ENCODE measurements at regions not wholly inside any gene's neighbourhood (a gene's known extent, or its start where the extent isn't known, plus 50 kb on each side); places are given as distances from the start of the nearest gene placed in this dataset.

DNA sequence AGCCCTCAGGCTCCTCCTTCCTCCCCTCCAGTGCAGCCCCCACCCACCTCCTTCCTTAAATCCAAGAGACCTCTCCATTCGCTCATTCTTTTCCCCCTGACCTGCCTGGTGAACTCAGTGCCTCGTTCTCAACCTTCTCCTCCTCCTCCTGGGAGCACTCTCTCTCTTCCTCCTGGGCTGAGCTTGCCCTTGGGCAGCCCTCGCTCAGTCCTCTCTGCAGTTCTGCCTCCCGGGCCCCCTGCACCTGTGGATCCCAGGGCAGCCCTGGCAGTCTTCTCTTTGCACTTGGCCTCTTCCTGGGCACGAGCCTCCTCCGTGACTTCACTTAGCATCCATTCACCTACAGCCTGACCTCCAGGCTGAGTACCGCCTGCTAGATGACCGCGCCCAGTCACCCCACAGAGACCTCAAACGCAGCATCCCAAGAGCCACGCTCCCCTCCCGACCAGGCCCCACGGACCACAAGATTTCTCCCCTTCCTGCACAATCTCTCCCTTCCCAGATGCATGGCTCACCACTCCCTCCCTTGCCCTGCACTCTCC lies 58.9 kb upstream of the ID2 start:
- Mint-ChIP-seq H3K36me3 (ENCODE audit: low read depth) (no peaks in the 10 kb centered on the region), H3K9me3 (no peaks in the 10 kb centered on the region), H3K27ac (no peak overlapping the region), H3K4me1 (ENCODE audit: low read depth) (no peaks in the 10 kb centered on the region), H3K27me3 (peaks cover 11% of the 10 kb centered on the region), H3K4me3 (no peak overlapping the region)

DNA sequence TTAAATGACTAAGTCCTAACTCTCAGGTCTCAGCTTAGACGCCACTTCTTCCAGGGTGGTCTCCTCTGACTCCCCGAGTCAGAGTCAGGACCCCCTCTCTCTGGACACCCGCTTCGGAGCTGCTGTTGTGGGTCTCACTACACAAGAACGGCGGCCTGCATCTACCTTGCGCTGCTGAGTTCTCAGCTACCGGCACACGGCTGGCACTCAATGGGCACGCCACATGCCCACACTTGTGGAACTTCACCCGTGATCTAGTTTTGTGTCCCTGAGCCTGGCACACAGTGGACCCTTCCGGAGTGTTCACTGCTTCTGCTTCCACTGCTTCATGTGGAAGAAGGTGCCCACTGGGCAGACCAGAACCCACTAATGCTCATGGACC lies 58.3 kb upstream of the ID2 start:
- Mint-ChIP-seq H3K4me1 (ENCODE audit: low read depth) (peaks cover 3% of the 10 kb centered on the region), H3K9me3 (no peaks in the 10 kb centered on the region)

DNA sequence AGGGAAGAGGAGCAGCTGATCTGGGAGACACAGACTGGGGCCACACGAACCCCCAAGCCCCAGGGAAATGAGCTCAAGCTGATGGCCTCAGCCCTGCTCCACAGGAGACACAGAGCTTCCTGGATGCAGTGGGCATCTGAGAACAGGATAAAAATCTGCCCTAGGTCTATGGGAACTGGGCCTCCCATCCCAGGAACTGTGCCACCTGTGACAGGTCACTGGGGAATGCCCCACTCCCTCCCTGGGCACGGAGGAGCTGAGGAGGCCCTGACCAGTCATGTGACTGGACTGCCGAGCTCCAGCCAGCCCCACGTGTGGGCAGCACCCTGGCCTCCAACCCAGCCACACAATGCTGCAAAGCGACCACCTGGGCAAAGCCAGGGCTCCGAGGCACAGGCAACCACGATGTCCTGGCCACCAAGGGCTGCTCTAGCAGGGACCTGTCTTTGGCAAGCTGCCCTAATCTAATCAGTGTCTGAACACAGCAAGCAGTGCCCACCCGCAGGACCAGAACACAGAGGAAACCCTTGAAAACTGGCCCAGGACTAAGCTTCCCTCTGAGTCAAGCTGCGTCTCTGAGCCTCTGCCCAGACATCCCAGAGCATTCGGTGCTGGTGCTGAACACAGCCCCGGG lies 57.8 kb upstream of the ID2 start:
- Mint-ChIP-seq H3K4me3 (no peak overlapping the region), H3K36me3 (ENCODE audit: low read depth) (no peaks in the 10 kb centered on the region)

More for the DNA sequence above, 58.3 kb upstream of the ID2 start:
- peak overlapping the region; percentile 18 for H3K27ac Mint-ChIP-seq
- no peak overlapping the region for H3K4me3 Mint-ChIP-seq
- H3K36me3 Mint-ChIP-seq (ENCODE audit: low read depth) = no peaks in the 10 kb centered on the region
- peaks cover 11% of the 10 kb centered on the region for H3K27me3 Mint-ChIP-seq

DNA sequence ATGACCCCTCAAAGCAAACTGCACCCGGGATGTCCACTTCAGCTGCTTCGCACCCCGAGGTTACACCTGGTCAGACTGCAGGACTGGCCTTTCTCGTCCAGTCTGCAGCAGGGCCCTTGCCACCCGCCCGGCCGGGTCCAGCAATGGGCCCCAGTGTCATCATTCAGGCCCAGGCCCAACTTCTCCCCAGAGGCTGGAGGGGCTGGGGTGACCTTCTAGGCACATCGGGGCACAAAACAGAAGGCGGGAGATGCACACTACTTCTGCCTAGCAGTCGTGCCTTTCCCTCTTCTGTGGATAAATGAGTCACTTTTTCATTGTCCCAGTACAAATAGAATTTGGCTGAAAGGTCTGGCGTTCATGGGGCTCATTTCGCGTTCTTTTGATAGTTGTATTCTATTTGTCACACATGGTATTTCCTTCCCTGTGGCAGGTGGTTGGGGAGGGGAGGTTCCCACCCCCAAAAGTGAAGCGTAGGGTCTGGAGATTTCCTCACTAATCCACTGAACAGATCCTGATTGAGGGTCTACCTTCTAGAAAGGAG lies 56.9 kb upstream of the ID2 start:
- peaks cover 11% of the 10 kb centered on the region for H3K4me1 Mint-ChIP-seq (ENCODE audit: low read depth)
- H3K4me3 Mint-ChIP-seq = no peak overlapping the region
- H3K27ac Mint-ChIP-seq = no peak overlapping the region
- no peaks in the 10 kb centered on the region for H3K36me3 Mint-ChIP-seq (ENCODE audit: low read depth)
- peaks cover 9% of the 10 kb centered on the region for H3K27me3 Mint-ChIP-seq
- no peaks in the 10 kb centered on the region for H3K9me3 Mint-ChIP-seq

More for the DNA sequence above, 57.8 kb upstream of the ID2 start:
- H3K4me1 Mint-ChIP-seq (ENCODE audit: low read depth) = peaks cover 8% of the 10 kb centered on the region
- no peak overlapping the region for H3K27ac Mint-ChIP-seq
- peaks cover 11% of the 10 kb centered on the region for H3K27me3 Mint-ChIP-seq
- H3K9me3 Mint-ChIP-seq = no peaks in the 10 kb centered on the region

DNA sequence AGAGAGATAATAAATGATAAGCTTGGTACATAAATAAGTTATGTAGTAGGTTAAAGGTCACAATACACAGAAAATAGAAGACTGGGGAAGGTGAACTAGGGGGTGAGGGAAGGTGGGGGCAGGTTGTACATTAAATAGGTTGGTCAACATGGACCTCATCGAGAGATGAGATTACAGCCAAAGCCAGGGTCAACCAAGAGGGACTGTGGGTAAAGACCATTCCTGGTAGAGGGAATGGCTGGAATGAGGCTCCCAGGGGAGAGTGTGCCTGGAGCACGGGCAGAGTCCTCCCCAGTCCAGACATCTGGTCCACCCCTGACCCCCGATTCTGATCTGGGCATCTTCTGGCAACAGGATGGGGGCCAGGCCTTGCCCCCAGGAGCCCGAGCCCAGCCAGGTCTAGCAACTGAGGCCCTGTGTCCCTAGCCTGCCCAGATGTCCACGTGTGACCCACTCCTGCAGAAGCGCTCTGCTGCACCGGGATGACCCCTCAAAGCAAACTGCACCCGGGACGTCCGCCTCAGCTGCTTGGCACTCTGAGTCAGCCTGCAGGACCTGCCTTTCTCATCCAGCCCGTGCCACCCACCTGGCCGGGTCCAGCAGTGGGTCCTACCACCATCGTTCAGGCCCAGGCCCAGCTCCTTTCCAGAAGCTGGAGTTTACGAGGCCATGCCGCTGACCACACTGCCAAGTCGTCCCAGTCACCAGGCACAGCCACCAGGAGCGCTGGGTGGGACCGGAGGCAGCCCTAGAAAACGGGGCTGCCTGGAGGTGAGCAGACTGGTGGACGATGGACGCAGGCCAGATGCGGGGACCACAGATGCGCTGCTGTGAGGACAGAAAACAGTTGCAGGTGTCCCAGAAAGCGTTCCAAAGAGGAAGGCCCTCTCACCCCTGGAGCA lies 56.2 kb upstream of the ID2 start:
- Mint-ChIP-seq H3K27me3 (peaks cover 1% of the 10 kb centered on the region), H3K4me3 (no peak overlapping the region), H3K9me3 (no peaks in the 10 kb centered on the region), H3K4me1 (ENCODE audit: low read depth) (peaks cover 11% of the 10 kb centered on the region), H3K36me3 (ENCODE audit: low read depth) (no peaks in the 10 kb centered on the region), H3K27ac (no peak overlapping the region)

DNA sequence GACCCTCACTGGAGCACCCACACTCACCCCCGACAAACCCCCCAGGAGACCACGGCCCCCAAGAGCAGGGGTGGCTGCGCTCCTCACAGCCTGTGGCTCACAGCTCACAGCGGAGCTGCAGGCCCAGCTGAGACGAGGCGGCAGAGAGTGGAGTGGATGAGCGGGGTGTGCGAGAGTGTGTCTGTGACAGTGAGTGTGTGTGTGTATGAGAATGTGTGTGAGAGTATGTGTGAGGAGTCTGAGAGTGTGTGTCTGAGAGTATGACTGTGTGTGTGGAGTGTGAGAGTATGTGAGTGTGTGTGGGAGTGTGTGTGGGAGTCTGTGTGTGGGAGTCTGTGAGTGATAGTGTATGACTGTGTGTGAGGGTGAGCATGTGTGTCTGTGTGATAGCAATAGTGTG lies 55.3 kb upstream of the ID2 start:
- no peaks in the 10 kb centered on the region for H3K9me3 Mint-ChIP-seq
- peaks cover 14% of the 10 kb centered on the region for H3K4me1 Mint-ChIP-seq (ENCODE audit: low read depth)
- H3K36me3 Mint-ChIP-seq (ENCODE audit: low read depth) = no peaks in the 10 kb centered on the region
- no peaks in the 10 kb centered on the region for H3K27me3 Mint-ChIP-seq
- H3K27ac Mint-ChIP-seq = peak overlapping the region; percentile 59
- H3K4me3 Mint-ChIP-seq = no peak overlapping the region

DNA sequence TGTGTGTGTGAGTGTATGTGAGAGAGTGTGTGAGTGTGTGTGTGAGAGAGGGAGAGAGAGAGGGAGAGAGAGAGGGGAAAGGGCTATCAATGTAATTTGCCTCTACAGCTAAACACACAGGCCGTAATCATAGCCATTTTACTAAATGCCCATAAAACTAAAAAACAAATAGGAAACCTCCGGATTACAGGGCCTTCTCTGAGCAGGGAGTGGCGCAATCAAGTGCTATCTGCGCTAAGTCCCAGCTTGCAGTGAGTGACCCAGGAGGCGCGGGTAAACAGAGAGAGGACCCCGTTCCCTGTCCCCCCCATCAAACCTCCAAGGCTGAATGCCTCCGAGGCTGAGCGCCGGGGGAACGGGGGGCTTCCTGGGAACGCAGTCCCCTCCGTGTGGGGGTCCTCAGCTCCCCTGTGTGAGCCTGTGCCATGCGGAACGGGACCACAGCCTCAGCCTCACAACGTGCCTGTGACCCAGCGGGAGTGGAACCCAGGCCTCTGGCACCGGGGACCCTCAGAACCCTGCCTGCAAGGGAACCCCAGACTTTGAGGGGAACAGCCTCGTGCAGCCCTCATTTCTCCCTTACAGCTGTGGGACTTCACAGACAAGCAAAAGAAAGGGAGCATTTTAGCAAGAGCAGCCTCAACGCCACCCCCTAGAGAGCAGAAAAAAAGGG lies 54.7 kb upstream of the ID2 start:
- Mint-ChIP-seq H3K9me3 (no peaks in the 10 kb centered on the region), H3K36me3 (ENCODE audit: low read depth) (no peaks in the 10 kb centered on the region), H3K27me3 (no peaks in the 10 kb centered on the region), H3K4me3 (no peak overlapping the region), H3K4me1 (ENCODE audit: low read depth) (peaks cover 16% of the 10 kb centered on the region), H3K27ac (peak overlapping the region; percentile 59)

DNA sequence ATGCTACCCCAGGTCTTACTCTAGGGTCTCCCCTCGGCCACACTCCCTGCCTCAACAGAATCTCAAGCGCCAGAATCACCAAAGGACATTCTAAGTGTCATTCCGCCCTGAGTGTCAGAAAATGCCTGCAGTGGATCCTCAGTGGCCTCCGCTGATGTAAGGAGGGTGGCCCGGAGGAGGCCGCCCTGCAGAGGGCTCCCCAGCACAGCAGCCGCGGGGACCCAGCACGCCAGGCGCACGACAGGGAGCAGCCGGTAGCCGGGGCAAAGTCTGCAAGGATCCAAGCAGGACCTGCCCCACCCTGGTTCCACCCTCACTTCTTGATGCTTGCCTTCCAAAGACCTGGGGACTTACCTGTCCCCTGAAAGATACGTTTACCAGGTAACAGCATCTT lies 54.2 kb upstream of the ID2 start:
- peaks cover 16% of the 10 kb centered on the region for H3K4me1 Mint-ChIP-seq (ENCODE audit: low read depth)
- no peaks in the 10 kb centered on the region for H3K27me3 Mint-ChIP-seq
- no peaks in the 10 kb centered on the region for H3K9me3 Mint-ChIP-seq
- no peaks in the 10 kb centered on the region for H3K36me3 Mint-ChIP-seq (ENCODE audit: low read depth)
- no peak overlapping the region for H3K4me3 Mint-ChIP-seq
- H3K27ac Mint-ChIP-seq = no peak overlapping the region

DNA sequence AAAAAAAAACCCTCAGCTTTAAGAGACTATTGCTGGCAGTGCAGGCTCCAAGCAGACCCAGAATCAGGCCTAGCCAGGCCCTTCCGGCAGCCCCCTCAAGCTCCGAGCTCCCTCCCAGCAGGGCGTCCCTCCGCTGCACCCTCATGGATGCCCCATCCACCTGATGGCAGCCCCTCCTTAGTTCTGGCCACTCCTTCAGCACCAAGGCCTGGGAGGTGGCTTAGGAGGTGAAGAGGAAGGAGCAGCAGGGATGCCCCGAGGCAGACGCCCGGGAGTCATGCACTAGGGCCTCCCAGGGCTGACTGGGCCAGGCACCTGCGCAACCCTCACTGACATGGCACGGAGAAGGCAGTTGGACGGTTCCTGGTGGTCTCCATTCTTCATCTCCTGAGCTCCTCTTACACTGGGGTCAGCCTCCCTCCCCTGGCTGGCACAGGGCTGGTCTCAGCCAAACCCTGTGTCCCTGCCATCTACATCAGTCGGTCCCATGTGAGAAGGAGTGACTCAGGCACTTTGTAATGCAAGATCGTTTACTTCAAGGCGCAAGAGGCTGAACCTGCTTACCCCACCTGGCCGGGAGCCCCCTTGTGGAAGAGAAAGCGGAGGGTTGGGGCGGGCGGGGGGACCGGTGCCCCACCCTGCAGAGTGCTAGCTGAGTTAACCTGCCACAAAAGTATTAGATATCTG lies 53.5 kb upstream of the ID2 start:
- H3K4me1 Mint-ChIP-seq (ENCODE audit: low read depth) = peaks cover 16% of the 10 kb centered on the region
- no peaks in the 10 kb centered on the region for H3K9me3 Mint-ChIP-seq
- no peaks in the 10 kb centered on the region for H3K36me3 Mint-ChIP-seq (ENCODE audit: low read depth)
- no peak overlapping the region for H3K4me3 Mint-ChIP-seq
- H3K27me3 Mint-ChIP-seq = no peaks in the 10 kb centered on the region
- H3K27ac Mint-ChIP-seq = no peak overlapping the region

DNA sequence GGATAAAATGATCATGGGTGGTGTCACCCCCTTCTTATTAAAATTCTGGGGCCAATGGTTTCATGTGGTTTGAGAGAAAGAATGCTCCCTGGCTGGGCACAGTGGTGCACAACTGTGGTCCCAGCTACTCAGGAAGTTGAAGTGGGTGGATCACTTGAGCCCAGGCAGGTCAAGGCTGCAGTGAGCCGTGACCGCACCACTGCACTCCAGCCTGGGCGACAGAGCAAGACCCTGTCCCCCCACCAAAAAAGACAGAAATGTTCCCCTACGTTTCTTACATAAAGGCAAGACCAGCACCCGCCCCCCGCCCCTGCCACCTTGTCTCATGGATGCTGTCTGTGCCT lies 53.0 kb upstream of the ID2 start:
- Mint-ChIP-seq H3K9me3 (no peaks in the 10 kb centered on the region), H3K4me3 (no peak overlapping the region), H3K36me3 (ENCODE audit: low read depth) (no peaks in the 10 kb centered on the region), H3K27me3 (no peaks in the 10 kb centered on the region), H3K4me1 (ENCODE audit: low read depth) (peaks cover 21% of the 10 kb centered on the region), H3K27ac (no peak overlapping the region)

DNA sequence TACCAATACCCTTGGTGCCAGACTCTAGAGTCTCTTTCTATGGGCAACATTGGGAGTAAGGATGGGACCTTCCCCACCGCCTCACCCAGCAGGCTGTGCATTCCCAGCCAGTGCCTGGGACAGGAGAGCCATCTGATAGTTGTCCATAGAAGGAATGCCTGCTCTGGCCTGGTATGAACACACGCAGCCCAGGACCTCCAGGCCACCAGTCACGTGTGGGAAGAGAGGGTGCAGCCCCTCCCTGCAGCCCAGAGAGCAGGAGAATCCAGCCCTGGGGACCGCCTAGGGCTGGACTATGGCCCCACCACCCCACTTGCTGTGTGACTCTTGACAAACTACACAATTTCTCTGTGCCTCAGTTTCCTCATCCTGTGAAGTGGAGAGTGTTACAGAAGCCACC lies 52.5 kb upstream of the ID2 start:
- Mint-ChIP-seq H3K9me3 (no peaks in the 10 kb centered on the region), H3K4me3 (no peak overlapping the region), H3K4me1 (ENCODE audit: low read depth) (peaks cover 26% of the 10 kb centered on the region), H3K36me3 (ENCODE audit: low read depth) (no peaks in the 10 kb centered on the region), H3K27me3 (no peaks in the 10 kb centered on the region), H3K27ac (no peak overlapping the region)

DNA sequence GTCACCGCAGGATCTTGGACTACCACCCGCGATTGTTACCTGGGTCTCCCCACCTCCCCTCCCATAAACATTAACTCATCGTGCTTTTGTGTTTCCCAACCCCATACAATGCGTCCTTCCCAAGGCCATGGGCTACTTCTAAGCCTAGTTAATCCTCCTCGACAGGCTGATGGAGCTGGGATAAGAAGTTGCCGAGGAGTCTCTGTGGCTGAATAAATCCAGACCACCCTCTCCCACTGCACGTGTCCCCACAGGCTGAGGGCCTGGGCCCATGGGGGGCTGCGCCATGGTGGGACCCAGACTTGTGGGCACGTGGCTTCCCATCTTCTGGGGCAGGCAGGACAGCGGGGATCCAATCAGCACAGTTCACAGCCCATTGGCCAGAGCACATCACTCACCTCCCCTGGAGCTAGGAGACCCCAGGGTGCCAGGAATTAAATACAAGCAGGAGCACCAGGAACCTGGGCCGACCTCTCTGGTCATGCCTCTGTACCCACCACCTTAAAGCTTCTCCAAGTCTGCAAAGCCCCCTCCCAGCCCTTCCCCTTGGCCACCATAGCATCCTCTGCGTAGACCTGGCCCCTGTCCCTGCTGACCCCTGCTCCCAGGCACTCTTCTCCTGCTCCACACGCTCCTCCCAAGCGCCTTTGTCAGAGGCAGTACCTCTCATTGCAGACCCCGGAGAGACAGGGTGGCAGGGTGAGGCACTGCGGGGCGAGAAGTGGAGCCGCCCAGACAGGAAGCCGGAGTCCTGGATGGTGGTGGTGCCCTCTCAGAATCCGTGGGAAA lies 51.0 kb upstream of the ID2 start:
- Mint-ChIP-seq H3K27me3 (no peaks in the 10 kb centered on the region), H3K4me1 (ENCODE audit: low read depth) (peaks cover 26% of the 10 kb centered on the region), H3K36me3 (ENCODE audit: low read depth) (no peaks in the 10 kb centered on the region), H3K9me3 (no peaks in the 10 kb centered on the region), H3K4me3 (no peak overlapping the region), H3K27ac (no peak overlapping the region)

DNA sequence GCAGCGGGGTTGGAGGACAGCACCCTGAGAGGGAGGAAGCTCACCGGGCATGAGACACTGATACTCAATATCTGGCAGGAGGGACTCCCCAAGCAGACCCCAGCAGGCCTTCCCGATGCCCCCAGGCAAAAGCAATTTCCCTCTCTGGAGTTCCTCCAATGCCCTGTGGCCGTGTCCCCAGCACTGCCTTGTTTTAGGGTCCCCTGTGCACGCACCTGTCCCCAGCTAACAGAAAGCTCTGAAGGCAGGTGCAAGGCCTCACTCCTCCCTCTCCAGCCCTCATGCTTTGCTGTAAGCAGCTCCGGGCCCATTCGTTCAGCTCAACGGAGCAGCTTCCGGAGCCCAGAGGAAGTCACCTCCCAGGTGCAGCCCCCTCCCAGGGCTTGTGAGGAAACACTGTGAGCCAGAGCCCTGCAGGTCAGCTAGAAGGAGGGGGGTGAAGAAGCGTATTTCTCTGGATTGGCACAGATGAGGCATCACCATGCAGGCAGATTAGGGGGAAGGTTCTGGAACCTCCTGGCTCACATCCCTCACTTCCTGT lies 50.3 kb upstream of the ID2 start:
- Mint-ChIP-seq H3K4me1 (ENCODE audit: low read depth) (peaks cover 26% of the 10 kb centered on the region), H3K9me3 (no peaks in the 10 kb centered on the region), H3K27ac (no peak overlapping the region), H3K4me3 (no peak overlapping the region), H3K36me3 (ENCODE audit: low read depth) (no peaks in the 10 kb centered on the region), H3K27me3 (no peaks in the 10 kb centered on the region)
